Mesendoderm (in vitro differentiated cells): ENCODE measurements at regions not wholly inside any gene's neighbourhood (a gene's known extent, or its start where the extent isn't known, plus 50 kb on each side); places are given as distances from the start of the nearest gene placed in this dataset.

Source experiments
- DNase-seq: peaks from one replicate; pipeline ENCODE4 v3.0.0; 2013
- H2AK5ac ChIP-seq: 2 replicates; pipeline ENCODE4 v1.6.1; 2013; ENCODE audit warnings: low read length, inconsistent platforms
- H2BK120ac ChIP-seq: 2 replicates; pipeline ENCODE4 v1.6.1; 2013; ENCODE audit warnings: low read depth, mild to moderate bottlenecking, low read length, moderate library complexity, mixed read lengths
- H2BK15ac ChIP-seq: replicated peaks from 2 replicates; pipeline ENCODE4 v1.6.1; 2013; ENCODE audit warnings: low read depth, mild to moderate bottlenecking, moderate library complexity
- H2BK5ac ChIP-seq: 2 replicates; pipeline ENCODE4 v1.6.1; 2013; ENCODE audit warnings: low read length, inconsistent platforms
- H3K18ac ChIP-seq: 2 replicates; pipeline ENCODE4 v1.6.1; 2013; ENCODE audit warnings: mild to moderate bottlenecking, low read length, mixed read lengths
- H3K23ac ChIP-seq: one replicate; pipeline ENCODE4 v1.6.1; 2013; ENCODE audit warnings: low read length
- H3K27ac ChIP-seq: 2 replicates; pipeline ENCODE4 v1.5.1; 2013; ENCODE audit warnings: low read depth, mild to moderate bottlenecking, inconsistent platforms, low read length, moderate library complexity
- H3K27me3 ChIP-seq: 2 replicates; pipeline ENCODE4 v1.6.1; 2013; ENCODE audit warnings: low read length, control low read depth, mild to moderate bottlenecking, inconsistent platforms; ENCODE audit not compliant: insufficient read depth, poor library complexity
- H3K36me3 ChIP-seq: 2 replicates; pipeline ENCODE4 v1.6.1; 2013; ENCODE audit warnings: low read length, inconsistent platforms; ENCODE audit not compliant: control insufficient read depth, insufficient read depth
- H3K4ac ChIP-seq: one replicate; pipeline ENCODE4 v1.6.1; 2013; ENCODE audit warnings: low read depth, mild to moderate bottlenecking, low read length, moderate library complexity
- H3K4me1 ChIP-seq: 2 replicates; pipeline ENCODE4 v1.6.1; 2013; ENCODE audit warnings: low read depth, low read length, inconsistent platforms; ENCODE audit not compliant: control insufficient read depth
- H3K4me2 ChIP-seq: 2 replicates; pipeline ENCODE4 v1.6.1; 2013; ENCODE audit warnings: low read length
- H3K4me3 ChIP-seq: 2 replicates; pipeline ENCODE4 v1.5.1; 2013; ENCODE audit warnings: mild to moderate bottlenecking, low read length
- H3K56ac ChIP-seq: one replicate; pipeline ENCODE4 v1.6.1; 2013; ENCODE audit warnings: low read length
- H3K79me1 ChIP-seq: 2 replicates; pipeline ENCODE4 v1.6.1; 2013; ENCODE audit warnings: low read length, inconsistent platforms
- H3K79me2 ChIP-seq: 2 replicates; pipeline ENCODE4 v1.6.1; 2013; ENCODE audit warnings: mild to moderate bottlenecking, low read length; ENCODE audit not compliant: control insufficient read depth, insufficient read depth
- H3K9ac ChIP-seq: 2 replicates; pipeline ENCODE4 v1.6.1; 2013; ENCODE audit warnings: low read length, inconsistent platforms
- H4K5ac ChIP-seq: one replicate; pipeline ENCODE4 v1.6.1; 2013; ENCODE audit warnings: low read length
- H4K8ac ChIP-seq: one replicate; pipeline ENCODE4 v1.6.1; 2013; ENCODE audit warnings: low read depth, mild to moderate bottlenecking, control low read depth, low read length, moderate library complexity
- WGBS: extraction: QIAGEN DNeasy Blood & Tissue Kit; methylation state at CpG from one replicate; pipeline ENCODE4 v1.1.7; 2013; ENCODE audit warnings: low lambda C conversion rate, missing lambda C conversion rate; ENCODE audit not compliant: insufficient coverage; ENCODE audit errors: extremely low coverage; 5-methylcytosine and 5-hydroxymethylcytosine counted together

GRCh38 chr4:19278665-19279064 lies 973.0 kb upstream of the SLIT2 start:
- H3K56ac ChIP-seq, result no peak overlapping the region
- H4K8ac ChIP-seq, result no peak overlapping the region
- H3K36me3 ChIP-seq, result no peaks in the 10 kb centered on the region
- H3K4me2 ChIP-seq, result no peak overlapping the region
- H2BK120ac ChIP-seq, result no peak overlapping the region
- no peak for DNase-seq
- no peak overlapping the region for H2BK15ac ChIP-seq
- no peak overlapping the region for H3K4me3 ChIP-seq
- no peak overlapping the region for H3K27ac ChIP-seq
- H3K4me1 ChIP-seq, result no peaks in the 10 kb centered on the region
- no peaks in the 10 kb centered on the region for H3K79me1 ChIP-seq
- H3K79me2 ChIP-seq, result no peaks in the 10 kb centered on the region
- H2AK5ac ChIP-seq, result no peak overlapping the region
- H3K4ac ChIP-seq, result no peak overlapping the region
- H3K18ac ChIP-seq, result no peak overlapping the region
- no peak overlapping the region for H2BK5ac ChIP-seq
- no CpG with 5 or more reads among the region's 1 CpG for WGBS
- H3K27me3 ChIP-seq, result no peaks in the 10 kb centered on the region
- H3K9ac ChIP-seq, result no peak overlapping the region
- H3K23ac ChIP-seq, result no peak overlapping the region
- no peak overlapping the region for H4K5ac ChIP-seq

GRCh38 chr4:19266566-19266965 lies 985.1 kb upstream of the SLIT2 start:
- no peaks in the 10 kb centered on the region for H3K79me2 ChIP-seq

GRCh38 chr4:19262467-19262866 lies 989.2 kb upstream of the SLIT2 start:
- Histone ChIP-seq H3K4me3 (no peak overlapping the region), H3K9ac (no peak overlapping the region), H3K79me2 (no peaks in the 10 kb centered on the region), H3K4me1 (no peaks in the 10 kb centered on the region), H3K27me3 (no peaks in the 10 kb centered on the region), H3K79me1 (no peaks in the 10 kb centered on the region), H2BK120ac (no peak overlapping the region), H2BK5ac (no peak overlapping the region), H3K18ac (no peak overlapping the region), H3K4ac (no peak overlapping the region), H2AK5ac (no peak overlapping the region), H4K5ac (no peak overlapping the region), H3K27ac (no peak overlapping the region), H2BK15ac (no peak overlapping the region), H3K23ac (no peak overlapping the region), H3K4me2 (no peak overlapping the region), H4K8ac (no peak overlapping the region), H3K56ac (no peak overlapping the region), H3K36me3 (no peaks in the 10 kb centered on the region)
- DNase-seq, result no peak
- no CpG with 5 or more reads among the region's 2 CpGs for WGBS

More at GRCh38 chr4:19266566-19266965, 985.1 kb upstream of the SLIT2 start:
- Histone ChIP-seq H4K8ac (no peak overlapping the region), H3K9ac (no peak overlapping the region), H3K36me3 (no peaks in the 10 kb centered on the region), H2AK5ac (no peak overlapping the region), H3K79me1 (no peaks in the 10 kb centered on the region), H3K27ac (no peak overlapping the region), H2BK5ac (no peak overlapping the region), H3K18ac (no peak overlapping the region), H3K56ac (no peak overlapping the region), H2BK15ac (no peak overlapping the region), H3K4me2 (no peak overlapping the region), H3K4ac (no peak overlapping the region), H3K4me1 (no peaks in the 10 kb centered on the region), H2BK120ac (no peak overlapping the region), H3K27me3 (no peaks in the 10 kb centered on the region), H3K23ac (no peak overlapping the region), H3K4me3 (no peak overlapping the region), H4K5ac (no peak overlapping the region)
- peak; percentile 44 for DNase-seq
- no CpG with 5 or more reads among the region's 2 CpGs for WGBS

- no peak overlapping the region for H3K56ac ChIP-seq
- H3K23ac ChIP-seq, result no peak overlapping the region
Measured at GRCh38 chr4:19260346-19260745, 991.4 kb upstream of the SLIT2 start.

GRCh38 chr4:19259920-19260319 lies 991.8 kb upstream of the SLIT2 start:
- Histone ChIP-seq H2AK5ac (no peak overlapping the region), H4K8ac (no peak overlapping the region), H4K5ac (no peak overlapping the region), H3K27ac (no peak overlapping the region), H3K36me3 (no peaks in the 10 kb centered on the region), H3K79me2 (no peaks in the 10 kb centered on the region), H2BK120ac (no peak overlapping the region), H3K27me3 (no peaks in the 10 kb centered on the region), H2BK5ac (no peak overlapping the region), H2BK15ac (no peak overlapping the region), H3K4me2 (no peak overlapping the region), H3K4me3 (no peak overlapping the region), H3K9ac (no peak overlapping the region), H3K18ac (no peak overlapping the region), H3K79me1 (no peaks in the 10 kb centered on the region), H3K56ac (no peak overlapping the region), H3K23ac (no peak overlapping the region), H3K4ac (no peak overlapping the region), H3K4me1 (no peaks in the 10 kb centered on the region)
- no peak for DNase-seq
- no CpG with 5 or more reads among the region's 1 CpG for WGBS

More at GRCh38 chr4:19260346-19260745, 991.4 kb upstream of the SLIT2 start:
- no peak overlapping the region for H4K5ac ChIP-seq
- no peak overlapping the region for H2BK5ac ChIP-seq
- H2BK15ac ChIP-seq, result no peak overlapping the region
- no peak overlapping the region for H2AK5ac ChIP-seq
- no peaks in the 10 kb centered on the region for H3K79me2 ChIP-seq
- no peaks in the 10 kb centered on the region for H3K4me1 ChIP-seq
- no peak overlapping the region for H4K8ac ChIP-seq
- no peak for DNase-seq
- WGBS, result no CpG with 5 or more reads among the region's 2 CpGs
- H3K79me1 ChIP-seq, result no peaks in the 10 kb centered on the region
- H3K4me3 ChIP-seq, result no peak overlapping the region
- no peak overlapping the region for H3K4me2 ChIP-seq
- no peak overlapping the region for H3K4ac ChIP-seq
- no peaks in the 10 kb centered on the region for H3K36me3 ChIP-seq
- H2BK120ac ChIP-seq, result no peak overlapping the region
- H3K9ac ChIP-seq, result no peak overlapping the region
- no peaks in the 10 kb centered on the region for H3K27me3 ChIP-seq
- H3K27ac ChIP-seq, result no peak overlapping the region
- H3K18ac ChIP-seq, result no peak overlapping the region

GRCh38 chr4:19256823-19257222 lies 994.9 kb upstream of the SLIT2 start:
- Histone ChIP-seq H4K8ac (no peak overlapping the region), H3K27ac (no peak overlapping the region), H2BK5ac (no peak overlapping the region), H3K23ac (no peak overlapping the region), H3K36me3 (no peaks in the 10 kb centered on the region), H3K79me2 (no peaks in the 10 kb centered on the region), H3K9ac (no peak overlapping the region), H3K27me3 (no peaks in the 10 kb centered on the region), H2BK15ac (no peak overlapping the region), H3K4ac (no peak overlapping the region), H3K4me3 (no peak overlapping the region), H3K4me1 (no peaks in the 10 kb centered on the region), H2BK120ac (no peak overlapping the region), H2AK5ac (no peak overlapping the region), H4K5ac (no peak overlapping the region), H3K4me2 (no peak overlapping the region), H3K18ac (no peak overlapping the region), H3K79me1 (no peaks in the 10 kb centered on the region), H3K56ac (no peak overlapping the region)
- no peak for DNase-seq
